Cerebellar nuclear complex (tissue), 1 donor: ENCODE measurements at regions not wholly inside any gene's neighbourhood (a gene's known extent, or its start where the extent isn't known, plus 50 kb on each side); places are given as distances from the start of the nearest gene placed in this dataset.

Source experiments
- DNase-seq, 2 experiments: peaks; one replicate each; lab custom pipeline; 2025; lab: John Stamatoyannopoulos, UW

GRCh38 chr9:86893811-86894490 lies 53.4 kb downstream of the GAS1 start:
- no peak for DNase-seq

GRCh38 chr9:86892576-86892975 lies 54.7 kb downstream of the GAS1 start:
- DNase-seq: no peak

- no peak for DNase-seq
Observed at GRCh38 chr9:86891886-86892437, 55.3 kb downstream of the GAS1 start.

- no peak for DNase-seq
Observed at GRCh38 chr9:86891091-86891490, 56.2 kb downstream of the GAS1 start.

GRCh38 chr9:86885232-86885631 lies 62.1 kb downstream of the GAS1 start:
- no peak for DNase-seq

- DNase-seq: no peak
Observed at GRCh38 chr9:86876621-86877196, 70.6 kb downstream of the GAS1 start.

- no peak for DNase-seq
Observed at GRCh38 chr9:86868616-86869015, 78.7 kb downstream of the GAS1 start.

- DNase-seq: no peak
Observed at GRCh38 chr9:86867804-86868313, 79.4 kb downstream of the GAS1 start.

- no peak for DNase-seq
Observed at GRCh38 chr9:86865952-86866351, 81.4 kb downstream of the GAS1 start.

- DNase-seq: no peak
Observed at GRCh38 chr9:86860006-86860405, 87.3 kb downstream of the GAS1 start.

GRCh38 chr9:86859056-86859455 lies 88.2 kb downstream of the GAS1 start:
- no peak for DNase-seq

- no peak for DNase-seq
Observed at GRCh38 chr9:86858009-86858408, 89.3 kb downstream of the GAS1 start.

- DNase-seq: no peak
Observed at GRCh38 chr9:86856259-86856658, 91.0 kb downstream of the GAS1 start.

- no peak for DNase-seq
Observed at GRCh38 chr9:86854898-86855523, 92.3 kb downstream of the GAS1 start.

GRCh38 chr9:86846656-86847055 lies 100.7 kb downstream of the GAS1 start:
- no peak for DNase-seq

GRCh38 chr9:86843206-86843605 lies 104.1 kb downstream of the GAS1 start:
- DNase-seq: no peak

GRCh38 chr9:86842573-86842972 lies 104.7 kb downstream of the GAS1 start:
- DNase-seq: no peak

- DNase-seq: no peak
Observed at GRCh38 chr9:86839522-86839921, 107.8 kb downstream of the GAS1 start.

GRCh38 chr9:86838519-86839497 lies 108.5 kb downstream of the GAS1 start:
- no peak for DNase-seq

- DNase-seq: no peak
Observed at GRCh38 chr9:86837345-86837744, 110.0 kb downstream of the GAS1 start.

GRCh38 chr9:86836797-86837196 lies 110.5 kb downstream of the GAS1 start:
- DNase-seq: no peak

GRCh38 chr9:86836266-86836665 lies 111.0 kb downstream of the GAS1 start:
- DNase-seq: no peak
